ENCODE measurements at regions not wholly inside any gene's neighbourhood (a gene's known extent, or its start where the extent isn't known, plus 50 kb on each side); places are given as distances from the start of the nearest gene placed in this dataset.

DNA sequence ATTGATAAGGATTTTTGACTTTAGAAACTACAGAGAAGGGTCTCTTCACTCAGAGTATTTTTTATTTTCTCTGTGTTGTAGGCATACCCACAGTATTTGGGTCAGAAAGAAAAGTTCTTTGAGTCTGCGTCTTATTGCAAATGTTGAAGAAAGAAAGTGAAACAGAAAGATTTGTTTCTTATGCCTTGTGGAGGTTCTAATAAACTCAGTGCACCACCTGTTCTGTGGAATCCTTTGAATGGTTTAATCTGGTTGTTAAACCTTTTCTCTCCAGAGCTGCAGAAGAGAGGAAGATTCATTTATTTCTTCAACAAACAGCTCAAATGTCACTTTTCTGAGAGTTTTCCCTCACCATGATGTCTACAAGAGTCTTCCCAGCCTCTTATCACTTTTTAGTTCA, 146.6 kb upstream of the PLEKHG7 start:
- Histone ChIP-seq H3K27ac (ENCODE audit: low read depth, low read length, poor library complexity, severe bottlenecking) (no peak overlapping the region), H3K79me2 (ENCODE audit: insufficient read depth, low read depth, low read length) (no peaks in the 10 kb centered on the region), H3K36me3 (ENCODE audit: insufficient read depth, low read length) (no peaks in the 10 kb centered on the region), H2AFZ (ENCODE audit: low read length) (peak overlapping the region; percentile 49; the same call in 1 of the 2 replicates), H3K9me2 (ENCODE audit: insufficient read depth, low read length) (no peaks in the 10 kb centered on the region), H4K20me1 (ENCODE audit: insufficient read depth, low read length) (no peaks in the 10 kb centered on the region), H3K4me2 (ENCODE audit: low read length) (0 out of 2 replicates have a peak overlapping the region, but pooled peaks have one; percentile 12), H3K4me3 (ENCODE audit: low read depth, low read length, poor library complexity, severe bottlenecking) (no peak overlapping the region), H3K9me3 (ENCODE audit: low read length) (peaks cover 8% of the 10 kb centered on the region; the same call in 1 of the 2 replicates), H3K4me1 (ENCODE audit: insufficient read depth, low read length, poor library complexity, severe bottlenecking) (peaks cover 40% of the 10 kb centered on the region)
- TF ChIP-seq, protein P1, sequence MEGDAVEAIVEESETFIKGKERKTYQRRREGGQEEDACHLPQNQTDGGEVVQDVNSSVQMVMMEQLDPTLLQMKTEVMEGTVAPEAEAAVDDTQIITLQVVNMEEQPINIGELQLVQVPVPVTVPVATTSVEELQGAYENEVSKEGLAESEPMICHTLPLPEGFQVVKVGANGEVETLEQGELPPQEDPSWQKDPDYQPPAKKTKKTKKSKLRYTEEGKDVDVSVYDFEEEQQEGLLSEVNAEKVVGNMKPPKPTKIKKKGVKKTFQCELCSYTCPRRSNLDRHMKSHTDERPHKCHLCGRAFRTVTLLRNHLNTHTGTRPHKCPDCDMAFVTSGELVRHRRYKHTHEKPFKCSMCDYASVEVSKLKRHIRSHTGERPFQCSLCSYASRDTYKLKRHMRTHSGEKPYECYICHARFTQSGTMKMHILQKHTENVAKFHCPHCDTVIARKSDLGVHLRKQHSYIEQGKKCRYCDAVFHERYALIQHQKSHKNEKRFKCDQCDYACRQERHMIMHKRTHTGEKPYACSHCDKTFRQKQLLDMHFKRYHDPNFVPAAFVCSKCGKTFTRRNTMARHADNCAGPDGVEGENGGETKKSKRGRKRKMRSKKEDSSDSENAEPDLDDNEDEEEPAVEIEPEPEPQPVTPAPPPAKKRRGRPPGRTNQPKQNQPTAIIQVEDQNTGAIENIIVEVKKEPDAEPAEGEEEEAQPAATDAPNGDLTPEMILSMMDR (conservative IDR thresholded peaks at IDR 0.05; ENCODE audit: low read length) = no peak
- no TSS peak for BruUV-seq (replicated peaks)
- peak; percentile 21 for DNase-seq (ENCODE audit: low spot score)
- POLR2A ChIA-PET = interaction anchor here (0.6 to 1.8 kb wide), 9 partner anchors 9 to 413 kb away, joined by 3 to 17 read pairs (median 4); partner anchors contain the start of gene BTG1
- CTCF ChIA-PET (ENCODE audit: unreplicated experiment) = no interaction called here
- intact Hi-C loops (cut with micrococcal nuclease; ENCODE audit: unreplicated experiment) = no loop called here

DNA sequence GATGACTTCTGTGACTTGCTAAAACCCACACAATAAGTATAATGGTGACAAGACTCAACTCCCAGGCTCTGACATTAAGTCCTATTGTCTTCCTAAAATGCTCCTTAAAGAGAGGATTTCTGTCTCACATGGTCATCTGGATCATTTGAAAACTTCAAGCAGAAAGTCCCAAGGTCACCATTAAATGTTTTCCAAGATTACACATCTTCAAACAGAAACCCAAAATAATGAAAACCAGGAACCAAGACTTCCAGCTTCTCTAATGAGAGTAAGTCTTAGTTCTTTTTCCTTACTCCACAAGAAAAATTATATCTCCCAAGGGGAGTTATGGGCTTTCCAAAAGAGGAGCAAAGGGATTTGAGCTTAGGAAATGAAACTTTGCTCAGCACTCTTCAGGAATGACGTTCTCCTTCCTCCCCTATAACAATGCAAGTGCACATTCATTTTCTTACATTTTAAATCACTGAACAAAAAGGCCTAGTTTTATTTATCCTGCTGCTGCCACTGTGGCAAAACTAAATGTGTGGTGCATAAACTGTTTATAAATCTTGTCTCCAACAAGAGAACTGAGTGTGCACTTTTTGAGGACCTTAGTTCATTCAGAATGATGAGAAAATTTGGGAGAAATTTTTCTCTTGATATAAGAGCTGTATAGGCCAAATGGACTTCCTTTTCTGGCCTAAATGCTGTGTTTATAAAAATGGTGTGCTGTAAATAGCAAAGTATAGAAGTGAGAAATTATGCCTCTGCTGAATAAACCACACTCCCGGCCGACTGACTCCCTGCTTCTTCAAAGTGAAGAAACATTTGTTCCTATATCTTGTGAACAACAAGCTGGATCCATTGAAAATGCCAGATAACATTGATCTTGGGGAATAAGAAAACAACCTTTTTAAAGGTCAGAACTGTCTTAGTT, 148.4 kb upstream of the PLEKHG7 start:
- intact Hi-C loops (cut with micrococcal nuclease; ENCODE audit: unreplicated experiment) = no loop called here
- no TSS peak for BruUV-seq (replicated peaks)
- Histone ChIP-seq H3K4me2 (ENCODE audit: low read length) (0 out of 2 replicates have a peak overlapping the region, but pooled peaks have one; percentile 25), H4K20me1 (ENCODE audit: insufficient read depth, low read length) (no peaks in the 10 kb centered on the region), H3K79me2 (ENCODE audit: insufficient read depth, low read depth, low read length) (no peaks in the 10 kb centered on the region), H3K27ac (ENCODE audit: low read depth, low read length, poor library complexity, severe bottlenecking) (no peak overlapping the region), H3K9me3 (ENCODE audit: low read length) (no peaks in the 10 kb centered on the region), H3K36me3 (ENCODE audit: insufficient read depth, low read length) (no peaks in the 10 kb centered on the region), H2AFZ (ENCODE audit: low read length) (peak overlapping the region; percentile 74), H3K9me2 (ENCODE audit: insufficient read depth, low read length) (no peaks in the 10 kb centered on the region), H3K4me3 (ENCODE audit: low read depth, low read length, poor library complexity, severe bottlenecking) (no peak overlapping the region), H3K4me1 (ENCODE audit: insufficient read depth, low read length, poor library complexity, severe bottlenecking) (peaks cover 40% of the 10 kb centered on the region)
- DNase-seq (ENCODE audit: low spot score) = no peak
- TF ChIP-seq EZH2phosphoT487 (IDR thresholded peaks at IDR 0.05; ENCODE audit: borderline replicate concordance, low read depth, low read length) = no peak
- TF ChIP-seq, protein P1 (conservative IDR thresholded peaks at IDR 0.05; ENCODE audit: low read length) = no peak
- ChIA-PET CTCF (ENCODE audit: unreplicated experiment) (interaction anchor here (0.6 to 1.6 kb wide), 2 partner anchors 11 to 93 kb away, joined by 3 read pairs; no protein-coding TSS in a partner anchor), POLR2A (interaction anchor here (0.7 to 1.6 kb wide), 7 partner anchors 9 to 408 kb away, joined by 3 to 5 read pairs (median 3); partner anchors contain the start of gene BTG1)

Data from OCI-LY7 (cell line).